ENCODE measurements at regions not wholly inside any gene's neighbourhood (a gene's known extent, or its start where the extent isn't known, plus 50 kb on each side); places are given as distances from the start of the nearest gene placed in this dataset.

GRCh38 chr5:10034001-10034400, 215.7 kb downstream of the ATPSCKMT start:
- H3K4me1 ChIP-seq (ENCODE audit: control insufficient read depth, insufficient read depth, low read length), result no peaks in the 10 kb centered on the region
- ChIA-PET CTCF (no interaction called here), POLR2A (no interaction called here)
- no peaks in the 10 kb centered on the region for H3K9me3 ChIP-seq (ENCODE audit: control insufficient read depth, insufficient read depth, low read depth, low read length)
- H3K36me3 ChIP-seq (ENCODE audit: control insufficient read depth in 2 of 2, insufficient read depth in 1 of 2, low read length in 2 of 2), result no peaks in the 10 kb centered on the region
- no peak overlapping the region for H3K4me3 ChIP-seq (ENCODE audit: low read depth, low read length)
- H3K27ac ChIP-seq (ENCODE audit: extremely low read depth, low read depth, low read length), result no peak overlapping the region
- TF ChIP-seq ZBTB7A (tag by site-specific recombination; IDR thresholded peaks at IDR 0.05; ENCODE audit: low read depth) (no peak), ZNF692 (tag by site-specific recombination; IDR thresholded peaks at IDR 0.05) (peak; percentile 40; the same call in 1 of the 2 replicates), AEBP2 (tag by site-specific recombination; IDR thresholded peaks at IDR 0.05; ENCODE audit: borderline replicate concordance) (no peak)

- Histone ChIP-seq H3K9me3 (ENCODE audit: control insufficient read depth, insufficient read depth, low read depth, low read length) (no peaks in the 10 kb centered on the region), H3K4me1 (ENCODE audit: control insufficient read depth, insufficient read depth, low read length) (no peaks in the 10 kb centered on the region), H3K27ac (ENCODE audit: extremely low read depth, low read depth, low read length) (no peak overlapping the region), H3K4me3 (ENCODE audit: low read depth, low read length) (no peak overlapping the region), H3K36me3 (ENCODE audit: control insufficient read depth in 2 of 2, insufficient read depth in 1 of 2, low read length in 2 of 2) (no peaks in the 10 kb centered on the region)
- CTCF ChIA-PET, result interaction anchor here (2.0 kb wide), 1 partner anchor 79 kb away, joined by 4 read pairs; no protein-coding TSS in a partner anchor
- POLR2A ChIA-PET, result no interaction called here
- no peak for TF ChIP-seq ZNF221 (tag by site-specific recombination; IDR thresholded peaks at IDR 0.05; ENCODE audit: borderline replicate concordance)
- no peak for TF ChIP-seq ZNF37A (tag by site-specific recombination; IDR thresholded peaks at IDR 0.05)
- no peak for TF ChIP-seq REST (tag by site-specific recombination; IDR thresholded peaks at IDR 0.05)
- TF ChIP-seq ZNF560 (tag by site-specific recombination; IDR thresholded peaks at IDR 0.05; ENCODE audit: borderline replicate concordance), result no peak
- TF ChIP-seq PBX3 (CRISPR knock-in tag; IDR thresholded peaks at IDR 0.05), result no peak
- TF ChIP-seq PRDM6 (tag by site-specific recombination; IDR thresholded peaks at IDR 0.05), result no peak
- no peak for TF ChIP-seq YY1 (tag by site-specific recombination; IDR thresholded peaks at IDR 0.05)
- TF ChIP-seq ZNF830 (tag by site-specific recombination; IDR thresholded peaks at IDR 0.05; ENCODE audit: low read depth), result no peak
- TF ChIP-seq ZNF473 (tag by site-specific recombination; IDR thresholded peaks at IDR 0.05), result no peak
- TF ChIP-seq SETDB1 (IDR thresholded peaks at IDR 0.05; ENCODE audit: insufficient read length, low read length), result no peak
- TF ChIP-seq ZNF362 (tag by site-specific recombination; IDR thresholded peaks at IDR 0.05), result no peak
- TF ChIP-seq ZNF311 (tag by site-specific recombination; IDR thresholded peaks at IDR 0.05; ENCODE audit: borderline replicate concordance), result no peak
- no peak for TF ChIP-seq KLF16 (tag by site-specific recombination; IDR thresholded peaks at IDR 0.05)
- TF ChIP-seq ZFP69B (tag by site-specific recombination; IDR thresholded peaks at IDR 0.05), result no peak
- no peak for TF ChIP-seq HIC1 (tag by site-specific recombination; IDR thresholded peaks at IDR 0.05)
- no peak for TF ChIP-seq ZNF266 (tag by site-specific recombination; IDR thresholded peaks at IDR 0.05; ENCODE audit: low read depth)
- TF ChIP-seq ZNF549 (tag by site-specific recombination; IDR thresholded peaks at IDR 0.05), result no peak
- TF ChIP-seq ZFP41 (tag by site-specific recombination; IDR thresholded peaks at IDR 0.05; ENCODE audit: borderline replicate concordance), result no peak
- no peak for TF ChIP-seq ZNF791 (tag by site-specific recombination; IDR thresholded peaks at IDR 0.05)
These were observed 217.9 kb downstream of the ATPSCKMT start for GRCh38 chr5:10031817-10032216.

All from HEK293 (cell line).